Activated gamma-delta T cell (primary cell): ENCODE measurements at regions not wholly inside any gene's neighbourhood (a gene's known extent, or its start where the extent isn't known, plus 50 kb on each side); places are given as distances from the start of the nearest gene placed in this dataset.

Source experiments
- DNase-seq: peaks from one replicate; lab custom pipeline; 2025; lab: John Stamatoyannopoulos, UW

DNA sequence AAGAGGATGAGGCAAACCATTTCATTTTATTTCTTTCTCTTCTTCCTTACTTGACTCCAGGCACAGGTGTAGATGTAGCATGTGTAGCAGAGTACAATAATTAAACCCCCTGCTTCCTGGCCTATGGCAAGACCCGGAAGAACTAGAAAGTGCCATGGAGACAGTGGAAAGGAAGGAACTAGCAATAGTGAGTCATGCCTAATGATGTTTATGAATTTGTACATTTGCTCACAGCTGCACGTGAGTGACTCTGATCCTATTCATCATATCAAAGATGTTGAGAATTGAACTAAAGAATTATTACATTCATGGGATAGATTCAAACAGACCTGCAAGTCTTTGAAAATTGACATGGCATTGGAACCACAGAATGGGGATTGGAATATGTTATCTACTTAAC is 2233.9 kb upstream of the TENM3 start:
- no peak for DNase-seq

DNA sequence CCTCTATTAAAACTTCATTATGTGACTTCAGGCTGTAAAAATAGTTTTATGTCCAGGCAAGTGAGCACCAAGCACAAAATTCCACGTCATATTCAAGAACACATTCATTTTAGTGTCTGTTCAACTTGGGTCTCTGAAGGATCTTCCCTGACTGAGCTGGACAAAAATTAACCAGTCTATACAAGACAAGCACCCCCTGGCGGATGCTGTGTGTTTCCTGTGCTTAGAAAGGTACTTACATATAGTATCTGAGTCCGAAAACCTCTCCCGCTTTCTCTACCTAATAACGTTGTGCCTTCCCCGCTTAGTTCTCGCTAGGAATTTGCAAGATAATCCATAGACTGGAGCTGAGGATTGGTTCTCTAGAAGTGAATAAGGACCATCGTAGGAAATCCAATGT is 2214.5 kb upstream of the TENM3 start:
- DNase-seq, result no peak

DNA sequence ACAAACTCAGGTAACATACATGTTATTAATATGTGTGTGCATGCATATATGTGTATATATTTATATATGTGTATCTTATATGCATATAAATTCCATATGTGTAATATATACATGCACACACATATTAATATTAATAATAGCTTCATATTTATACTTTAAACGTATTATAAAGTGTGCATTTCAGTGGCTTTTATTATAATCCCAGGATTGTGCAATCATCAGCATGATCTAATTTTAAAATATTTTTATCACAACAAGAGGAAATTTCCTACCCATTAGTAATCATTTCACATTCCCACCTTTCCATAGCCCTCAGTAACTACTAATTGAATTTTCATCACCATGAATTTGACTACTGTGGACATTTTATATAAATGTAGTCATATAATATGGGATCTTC is 2211.9 kb upstream of the TENM3 start:
- DNase-seq, result no peak

DNA sequence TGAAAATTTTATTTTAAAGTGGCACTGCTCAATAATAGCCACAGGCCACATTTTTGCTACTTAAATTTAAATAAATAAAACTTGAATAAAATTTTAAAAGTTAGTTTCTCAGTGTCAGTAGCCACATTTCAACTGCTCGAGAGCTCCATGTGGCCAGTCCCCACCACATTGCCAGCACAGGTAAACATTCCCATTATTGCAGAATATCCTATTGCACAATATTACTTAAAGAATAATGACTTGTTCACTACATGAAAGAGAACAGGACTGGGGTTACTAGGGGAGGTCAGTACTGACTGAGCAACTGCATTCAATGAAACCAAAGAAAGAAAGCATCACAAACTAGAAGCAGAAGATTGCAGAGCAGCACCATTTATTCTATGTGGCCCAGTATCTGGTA is 2201.6 kb upstream of the TENM3 start:
- no peak for DNase-seq

DNA sequence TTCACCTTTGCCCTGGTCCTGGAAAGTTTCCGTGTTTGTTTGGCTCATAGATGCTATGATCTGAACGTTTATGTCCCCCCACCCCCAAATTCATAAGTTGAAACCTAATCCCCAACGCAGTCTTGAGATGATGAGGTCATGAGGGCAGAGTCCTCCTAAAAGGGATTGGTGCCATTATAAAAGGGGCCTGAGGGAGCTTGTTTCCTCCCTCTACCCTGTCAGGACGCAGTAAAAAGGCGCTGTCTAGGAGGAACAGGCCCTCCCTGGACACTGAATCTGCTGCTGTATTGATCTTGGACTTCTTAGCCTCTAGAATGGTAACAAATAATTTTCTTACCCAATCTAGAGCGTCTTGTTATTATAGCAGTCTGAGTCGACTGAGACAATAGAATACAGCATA is 2190.6 kb upstream of the TENM3 start:
- no peak for DNase-seq

DNA sequence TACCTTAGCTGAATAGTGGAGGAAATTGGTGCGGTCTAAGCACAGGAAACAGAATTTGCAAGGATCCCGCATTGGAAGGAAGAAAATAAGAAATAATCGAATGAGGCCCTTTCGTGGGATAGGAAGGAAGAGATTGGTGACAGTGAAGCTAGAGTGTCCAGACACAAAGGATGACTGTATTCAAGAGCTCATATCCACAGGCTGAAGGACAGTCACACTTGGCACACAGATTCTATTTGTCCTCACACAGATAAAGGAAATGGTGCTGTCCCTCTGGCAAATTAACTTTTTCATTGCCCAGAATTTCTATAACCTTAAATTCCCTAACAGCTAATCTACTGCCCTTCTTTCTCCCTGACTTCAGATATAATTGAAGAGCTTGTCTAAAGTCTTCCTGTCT is 2188.9 kb upstream of the TENM3 start:
- DNase-seq, result no peak

DNA sequence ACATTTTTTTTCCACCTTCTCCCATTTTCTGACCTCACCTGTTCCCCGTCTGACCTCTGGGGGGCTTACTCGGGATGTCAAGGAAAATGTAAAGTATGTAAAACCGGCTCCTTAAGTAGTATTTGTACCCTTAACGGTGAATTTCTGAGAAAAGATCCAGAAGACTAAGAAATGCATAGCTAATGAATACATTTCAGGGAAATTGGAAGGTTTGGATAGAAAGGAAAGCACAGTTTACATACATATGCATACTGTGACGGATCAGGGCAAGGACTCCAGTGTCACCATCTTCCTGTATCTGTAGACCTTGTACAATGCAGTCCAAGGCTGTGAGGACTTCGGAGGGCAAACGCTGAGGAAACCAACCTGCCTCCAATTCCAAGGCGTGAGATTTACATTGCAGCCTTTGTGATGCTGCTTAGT is 2185.9 kb upstream of the TENM3 start:
- no peak for DNase-seq

DNA sequence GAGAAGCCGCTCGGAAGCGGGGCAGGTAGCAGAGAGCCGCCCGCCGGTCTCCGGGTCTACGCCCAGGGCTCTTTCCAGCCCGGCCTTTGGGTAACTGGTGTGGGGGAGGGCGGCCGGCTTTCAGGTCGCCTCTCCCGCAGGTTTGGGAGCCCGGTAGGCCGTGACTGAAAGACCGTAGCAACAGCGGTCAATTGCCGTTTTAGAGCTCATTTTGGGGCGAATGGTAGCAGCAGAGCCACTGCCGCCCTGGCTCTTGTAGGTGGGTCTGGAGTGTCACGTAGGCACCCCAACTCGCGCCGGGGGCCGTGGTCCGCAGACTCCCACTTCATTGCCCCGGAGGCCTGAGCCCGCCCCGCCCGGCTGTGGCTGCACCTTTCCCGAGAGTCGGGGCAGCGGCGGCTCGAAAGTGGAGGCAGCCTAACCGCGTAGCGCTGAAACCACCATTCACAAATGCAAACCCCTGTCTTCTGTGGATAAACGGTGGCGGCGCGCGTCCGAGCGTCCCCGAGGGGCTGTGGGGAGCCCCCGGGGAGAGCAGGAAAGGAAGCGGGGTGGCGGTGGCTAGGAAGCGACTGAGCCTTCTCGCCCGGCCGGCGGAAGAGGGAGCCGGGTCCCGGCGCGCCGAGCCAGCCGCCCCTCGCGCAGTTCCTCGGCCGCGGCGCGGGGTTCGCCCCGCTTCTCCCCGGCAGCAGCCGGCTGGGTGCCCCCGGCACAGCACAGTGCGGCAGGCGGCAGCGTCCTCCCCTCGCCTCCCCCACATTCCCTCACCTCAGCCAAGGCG is 2185.1 kb upstream of the TENM3 start:
- peak; percentile 9 for DNase-seq

DNA sequence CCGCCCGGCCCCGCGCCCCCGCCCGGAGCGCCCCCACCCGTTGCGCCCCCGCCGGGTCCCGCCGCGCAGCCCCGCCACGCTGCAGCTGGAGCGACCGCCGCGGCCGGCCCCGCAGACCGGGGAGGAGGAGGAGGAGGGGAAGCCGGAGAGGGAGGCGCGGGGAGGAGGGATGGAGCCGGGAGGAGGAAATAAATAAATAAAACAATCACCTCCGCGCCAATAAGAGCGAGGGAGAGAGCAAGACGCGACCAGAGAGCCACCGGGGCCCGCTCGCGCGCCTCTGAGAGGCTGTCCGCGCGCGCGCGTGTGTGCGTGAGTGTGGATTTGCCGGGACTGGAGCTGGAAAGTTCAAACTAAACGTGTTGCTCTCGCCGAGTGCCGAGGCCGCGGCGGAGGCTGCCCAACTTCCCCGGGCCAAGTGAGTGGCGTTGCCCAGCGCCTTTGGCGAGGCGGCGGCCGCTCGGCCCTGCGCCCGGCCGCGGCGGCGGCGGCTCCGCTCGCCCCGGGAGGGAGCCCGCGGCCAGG is 2184.4 kb upstream of the TENM3 start:
- no peak for DNase-seq

DNA sequence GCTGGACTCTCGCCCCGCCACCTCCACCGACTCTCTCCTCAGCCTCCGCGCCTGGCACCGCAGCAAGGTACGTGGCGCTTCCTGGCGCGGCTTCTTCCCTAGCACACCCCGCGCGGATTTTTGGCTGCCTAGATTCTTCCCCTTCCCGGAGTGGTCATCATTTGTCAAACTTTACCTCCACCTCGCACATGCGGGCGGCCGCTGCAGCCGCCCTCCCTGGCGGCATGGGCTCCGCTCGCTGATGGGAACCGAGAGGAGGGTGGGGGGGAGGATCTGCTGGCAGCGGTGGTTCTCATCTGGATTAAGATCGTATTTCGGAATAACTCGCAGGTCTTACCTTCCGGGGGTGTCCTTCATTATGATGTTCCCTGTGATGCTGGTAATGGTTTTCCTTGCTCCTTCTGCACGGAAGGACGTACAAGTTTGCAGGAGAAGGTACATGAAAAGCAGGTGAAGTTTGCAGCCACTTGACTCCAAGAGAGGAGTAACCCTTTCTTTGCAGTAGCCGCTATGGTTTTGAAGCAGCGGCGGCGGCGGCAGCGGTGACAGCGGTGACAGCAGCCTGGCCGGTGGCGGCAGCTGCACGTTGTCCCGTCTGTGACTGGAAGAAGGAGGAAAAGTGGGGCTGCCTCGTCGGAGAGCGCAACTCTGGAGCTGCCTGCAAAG is 2183.9 kb upstream of the TENM3 start:
- DNase-seq, result peak; percentile 4

DNA sequence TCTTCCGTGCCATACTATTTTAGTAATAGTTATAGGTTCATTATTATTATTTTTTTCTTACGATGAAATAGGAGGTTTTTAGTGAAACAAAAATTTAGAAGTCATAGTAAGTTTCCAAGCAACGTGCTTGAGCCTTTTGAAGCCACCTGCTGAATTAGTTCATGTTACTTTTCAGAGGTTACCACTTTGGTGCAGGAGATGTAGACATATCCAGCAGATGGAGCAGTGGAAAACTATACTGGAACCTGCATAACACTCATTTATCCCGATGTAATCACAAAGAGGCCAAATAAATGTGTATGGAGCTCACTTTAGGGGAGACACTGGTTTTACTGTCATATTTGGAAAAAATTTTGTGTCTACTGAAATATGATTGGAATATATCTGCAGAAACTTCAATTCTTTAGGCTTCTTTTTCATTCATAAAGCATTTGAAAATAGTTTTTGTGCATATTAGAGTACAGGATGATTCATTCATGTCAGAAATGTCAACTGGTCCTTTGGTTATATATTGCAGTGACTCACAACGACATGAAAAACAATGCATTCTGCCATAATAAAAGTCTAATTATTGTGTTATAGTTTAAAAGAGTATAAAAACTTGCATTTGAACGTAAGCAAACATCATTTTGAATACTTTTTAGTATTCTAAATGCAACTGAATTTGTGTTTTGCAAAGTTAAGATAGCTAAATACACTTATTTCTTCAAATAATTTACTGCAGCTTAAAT is 2182.9 kb upstream of the TENM3 start:
- DNase-seq, result no peak

DNA sequence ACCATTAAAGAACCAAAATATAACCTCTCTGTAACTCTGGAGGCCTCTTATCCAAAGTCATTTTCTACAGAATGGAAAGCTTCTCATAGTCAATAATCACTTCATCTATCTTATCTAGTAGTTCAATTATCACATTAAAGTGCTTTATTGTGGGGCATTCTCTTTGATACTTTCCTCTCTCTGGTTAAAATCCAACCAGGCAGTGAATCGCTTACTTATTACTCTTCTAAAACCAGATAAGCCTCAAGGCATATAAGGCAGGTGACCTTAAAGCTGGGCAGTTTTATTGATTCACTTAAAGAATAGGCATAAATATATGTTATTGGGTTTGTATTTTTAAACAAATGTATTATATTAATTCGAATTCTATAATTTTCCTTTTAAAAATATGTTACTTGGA is 2162.1 kb upstream of the TENM3 start:
- no peak for DNase-seq

DNA sequence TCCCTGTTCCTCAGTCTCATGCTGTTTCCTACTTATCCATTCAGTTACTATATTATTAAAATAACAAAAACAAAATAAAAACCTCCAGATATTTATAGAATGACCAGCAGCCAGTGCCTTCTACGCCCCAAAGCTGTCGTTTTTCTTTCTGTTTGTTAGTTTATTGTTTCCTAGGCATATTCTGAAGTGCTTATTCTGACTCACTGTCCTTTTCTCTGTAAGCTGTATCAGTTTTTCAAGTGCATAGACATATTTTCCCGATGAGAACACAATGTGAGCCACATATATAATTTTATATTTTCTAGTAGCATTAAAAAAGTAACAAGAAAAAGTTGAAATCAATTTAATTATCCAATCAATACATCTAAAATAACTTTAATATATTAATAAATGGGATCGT is 2158.6 kb upstream of the TENM3 start:
- DNase-seq, result no peak

DNA sequence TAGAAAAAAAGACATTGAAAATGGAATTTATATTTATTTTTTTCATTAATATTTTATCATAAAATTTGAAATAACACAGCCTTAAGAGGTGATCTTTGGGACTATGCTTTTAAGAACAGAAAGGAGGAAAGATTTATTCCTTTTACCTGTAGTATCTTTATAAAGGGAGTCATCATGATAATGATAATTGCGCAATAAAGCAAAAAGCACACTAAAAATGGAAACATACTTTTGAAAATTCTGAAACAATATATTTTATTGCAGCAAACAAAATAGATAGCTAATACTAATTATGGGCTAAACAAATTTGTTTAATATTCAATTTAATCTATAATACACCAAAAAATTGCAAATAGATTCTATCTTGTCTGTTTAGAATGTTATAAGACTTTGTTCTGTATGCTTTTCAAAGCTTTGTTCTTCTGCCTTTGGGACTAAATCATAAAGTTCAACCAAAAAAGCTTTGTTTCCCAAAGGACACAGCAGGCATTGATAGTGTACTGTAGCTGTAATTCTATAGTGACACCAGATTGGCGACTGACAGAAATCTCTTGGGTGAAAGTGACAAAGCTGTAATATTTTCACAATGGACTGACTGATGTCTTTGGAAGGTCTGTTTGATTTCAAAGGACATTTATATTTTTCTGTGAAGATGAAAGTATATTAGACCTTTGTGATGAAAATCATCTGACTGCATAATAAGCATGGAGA is 2156.6 kb upstream of the TENM3 start:
- no peak for DNase-seq

DNA sequence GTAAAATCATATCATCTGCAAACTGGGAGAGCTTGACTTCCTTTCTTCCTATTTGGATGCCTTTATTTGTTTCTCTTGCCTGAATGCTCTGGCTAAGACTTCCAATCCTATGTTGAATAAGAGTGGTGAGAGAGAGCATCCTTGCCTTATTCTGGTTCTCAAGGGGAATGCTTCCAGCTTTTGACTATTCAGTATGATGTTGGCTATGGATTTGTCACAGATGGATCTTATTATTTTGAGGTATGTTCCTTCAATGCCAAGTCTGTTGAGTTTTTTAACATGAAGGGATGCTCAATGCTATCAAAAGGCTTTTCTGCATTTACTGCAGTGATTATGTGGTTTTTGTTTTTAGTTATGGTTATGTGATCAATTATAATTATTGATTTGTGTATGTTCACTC is 2144.6 kb upstream of the TENM3 start:
- DNase-seq, result no peak

DNA sequence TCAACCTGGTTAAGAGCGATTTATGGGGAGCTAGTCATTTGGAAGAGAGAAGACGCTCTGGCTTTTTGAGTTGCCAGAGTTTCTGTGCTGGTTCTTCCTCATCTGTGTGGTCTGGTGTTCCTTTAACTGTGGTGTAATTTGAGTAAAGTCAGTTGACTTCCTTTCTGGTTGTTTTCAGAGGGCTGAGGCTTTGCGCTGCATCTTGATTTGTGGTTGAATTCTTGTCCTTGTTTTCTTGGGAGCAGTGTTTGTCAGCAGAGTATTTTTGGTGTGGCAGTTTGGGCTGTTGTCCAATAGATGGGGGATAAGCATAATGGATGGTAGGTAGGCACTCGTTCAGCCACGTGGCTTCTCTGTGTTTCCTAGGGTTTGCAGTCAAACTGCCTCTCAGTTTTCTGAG is 2143.2 kb upstream of the TENM3 start:
- no peak for DNase-seq

DNA sequence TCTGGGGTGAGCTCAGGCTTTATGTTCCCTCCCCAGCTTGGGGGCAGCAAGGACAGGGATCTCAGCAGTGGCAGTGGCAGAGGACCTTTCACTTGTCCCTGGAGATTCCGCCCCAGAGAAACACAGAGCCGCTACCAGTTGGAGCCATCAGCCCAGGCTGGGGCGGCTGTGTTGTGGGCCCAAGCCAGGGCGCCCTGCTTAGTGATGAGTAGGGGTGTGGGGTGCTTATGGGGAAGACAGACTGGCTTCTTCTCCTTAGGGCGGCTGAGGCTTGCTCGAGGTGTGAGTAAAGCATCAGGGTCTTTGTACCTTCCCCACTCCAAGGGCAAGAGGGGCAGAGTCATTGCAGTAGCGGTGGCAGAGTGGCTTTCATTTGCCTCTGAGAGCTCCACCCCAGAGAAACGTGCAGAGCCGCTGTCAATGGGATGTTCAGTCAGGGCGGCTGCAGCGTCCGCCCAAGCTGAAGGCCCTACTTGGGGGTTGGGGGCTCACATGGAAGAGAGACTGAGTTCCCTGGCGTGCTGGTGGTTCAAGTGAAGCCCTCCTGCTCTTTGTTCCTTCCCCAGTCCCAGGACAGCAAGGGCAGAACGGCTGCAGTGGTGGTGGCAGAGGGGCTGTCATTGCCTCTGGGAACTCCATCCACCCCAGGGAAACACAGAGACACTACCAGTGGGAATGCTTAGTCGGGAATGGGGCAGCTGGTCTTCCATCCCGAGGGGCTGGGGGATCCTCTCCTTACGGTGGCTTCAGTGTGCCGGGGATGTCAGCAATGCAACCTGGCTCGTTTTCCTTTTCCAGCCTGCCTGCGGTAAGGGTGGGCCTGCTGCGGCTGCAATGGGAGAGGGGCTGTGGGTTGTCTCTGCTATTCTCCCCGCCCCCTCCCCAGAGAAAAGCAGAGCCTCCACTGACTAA is 2142.5 kb upstream of the TENM3 start:
- no peak for DNase-seq

DNA sequence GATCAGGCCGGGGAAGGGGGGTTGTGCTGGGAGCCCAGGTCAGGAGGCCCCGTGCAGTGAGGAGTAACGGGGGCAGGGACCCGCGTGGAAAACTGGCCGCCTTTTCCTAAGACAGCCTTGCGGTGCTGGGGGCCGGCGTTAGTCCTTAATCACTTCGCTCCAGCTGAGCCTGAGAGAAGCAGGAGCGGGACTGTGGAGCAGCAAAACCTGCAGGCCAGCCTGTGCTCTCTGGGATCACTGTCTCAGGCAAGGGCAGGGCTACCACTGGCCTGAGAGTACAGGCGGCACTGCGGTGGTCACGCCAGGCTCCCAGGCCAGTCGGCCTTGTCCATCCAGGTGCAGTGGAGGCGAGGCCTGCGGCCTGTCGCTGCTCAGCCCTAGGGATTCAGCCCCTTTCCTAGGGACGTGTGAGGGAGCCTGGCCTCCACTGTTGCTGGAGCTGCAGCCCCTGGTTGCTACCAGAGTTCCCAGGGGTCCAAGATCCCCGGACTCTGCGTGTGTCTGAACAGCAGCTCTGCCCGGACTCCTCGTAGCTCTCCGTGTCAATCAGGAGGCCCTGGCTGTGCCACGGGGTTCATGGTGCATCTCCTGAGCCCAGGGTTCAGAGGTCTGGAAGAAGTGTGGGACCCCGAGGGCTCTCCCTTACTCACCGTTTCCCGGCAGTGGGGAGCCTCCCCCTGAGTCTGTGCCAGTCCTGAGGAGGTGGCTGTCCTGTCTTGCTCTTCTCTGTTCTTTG is 2141.7 kb upstream of the TENM3 start:
- peak; percentile 5 for DNase-seq

DNA sequence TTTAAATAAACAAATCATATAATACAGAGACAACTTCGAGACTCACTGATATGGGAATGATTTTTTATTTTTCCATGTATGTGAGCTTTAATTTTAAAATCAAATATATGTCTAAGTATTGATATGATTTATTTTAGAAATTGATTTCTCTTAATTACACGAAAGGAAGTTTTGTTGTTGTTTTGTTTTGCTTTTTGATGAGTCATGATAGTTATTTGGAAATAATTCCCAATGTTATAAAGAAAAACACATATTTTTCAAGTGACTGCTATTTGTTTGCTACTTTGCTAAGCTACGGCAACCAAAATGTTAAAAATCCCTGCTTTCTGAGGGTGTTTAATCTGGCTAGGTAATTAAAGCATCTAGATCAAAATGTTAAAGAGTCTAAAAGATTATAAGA is 2139.4 kb upstream of the TENM3 start:
- no peak for DNase-seq

DNA sequence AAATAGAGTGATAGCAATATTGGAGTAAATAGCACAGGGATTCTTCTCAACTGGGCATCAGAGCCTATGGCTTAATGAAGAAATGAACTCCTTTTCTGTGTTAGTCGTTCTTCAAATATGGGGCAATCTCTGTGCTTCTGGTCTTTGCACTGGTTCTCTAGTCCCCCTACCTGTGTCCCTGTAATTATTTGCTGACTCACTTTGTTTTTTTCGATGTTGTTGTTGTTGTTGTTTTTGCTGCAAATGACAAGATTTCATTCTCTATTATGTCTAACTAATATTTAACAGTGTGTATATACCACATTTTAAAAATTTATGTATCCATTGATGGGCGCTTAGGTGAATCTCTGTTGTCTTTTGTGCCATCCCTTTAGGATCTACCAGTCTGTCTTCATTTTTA is 2137.8 kb upstream of the TENM3 start:
- DNase-seq, result no peak
